A549 (cell line): ENCODE measurements at regions not wholly inside any gene's neighbourhood (a gene's known extent, or its start where the extent isn't known, plus 50 kb on each side); places are given as distances from the start of the nearest gene placed in this dataset.
"Not testable (repeated sequence)": the region's sequence is repeated elsewhere in the genome, so short reads cannot be mapped to it uniquely, and the experiment has no call there.

Experiments used
- ATAC-seq, 2 experiments: fragments of 200-7000 bp in 1 of 2; fragments of >200 bp in 1 of 2; cut with Nextera tagmentation in 1 of 2; cut with Tn5 transposase in 1 of 2; 3 replicates each; pipeline versions ENCODE4 v1.8.0 to v1.9.1; 2018 to 2020; ENCODE audit warnings: mild to moderate bottlenecking in 1 of 2, moderate library complexity in 1 of 2
- CTCF ChIA-PET: fragments of 300-600 bp; sonication (Branson Sonifier 250); formaldehyde crosslinking; extraction: SDS; loops from one replicate; lab custom pipeline; 2021; ENCODE audit warnings: antibody characterized with exemption, inconsistent platforms; lab: Yijun Ruan, JAX
- POLR2A ChIA-PET: fragments of 350-600 bp; formaldehyde crosslinking; extraction: SDS; loops from one replicate; lab custom pipeline; 2021; ENCODE audit warnings: antibody characterized with exemption, inconsistent platforms; lab: Yijun Ruan, JAX
- DNase-seq, 2 experiments: peaks; one replicate each; pipeline versions ENCODE4 v3.0.0 to v3.0.0-alpha.2; 2011 to 2016; ENCODE audit warnings: low read depth in 1 of 2, low spot score in 1 of 2
- FAIRE-seq: peaks from 2 replicates; lab custom pipeline; 2011; peaks lifted over from hg19 to GRCh38; lab: Jason Lieb, UNC
- H3K27ac ChIP-seq, 2 experiments: fragments of >200 bp; sonication (Bioruptor Twin); formaldehyde crosslinking; 3 replicates each; pipeline ENCODE4 v1.5.1; 2016 to 2017
- H3K4me1 ChIP-seq: fragments of >200 bp; sonication (Bioruptor Twin); formaldehyde crosslinking; 3 replicates; pipeline ENCODE4 v1.6.1; 2016
- H3K4me2 ChIP-seq: fragments of >200 bp; sonication (Bioruptor Twin); formaldehyde crosslinking; 3 replicates; pipeline ENCODE4 v1.6.1; 2016
- H3K4me3 ChIP-seq: fragments of >200 bp; sonication (Bioruptor Twin); formaldehyde crosslinking; 3 replicates; pipeline ENCODE4 v1.5.1; 2016
- H3K9me3 ChIP-seq: fragments of >200 bp; sonication (Bioruptor Twin); formaldehyde crosslinking; 3 replicates; pipeline ENCODE4 v1.6.1; 2016
- CBX2 ChIP-seq: fragments of 200-600 bp; sonication (generic); IDR thresholded peaks from 2 replicates; pipeline ENCODE4 v1.6.1; 2016; ENCODE audit warnings: low read depth, mild to moderate bottlenecking, borderline replicate concordance
- CEBPB ChIP-seq, 2 experiments: fragments of >200 bp in 1 of 2; sonication (Bioruptor Twin) in 1 of 2; formaldehyde crosslinking in 1 of 2; IDR thresholded peaks; 2 replicates each; pipeline ENCODE4 v1.6.1; 2012 to 2016
- CHD2 ChIP-seq: fragments of 150-350 bp; IDR thresholded peaks from 2 replicates; pipeline ENCODE4 v1.6.1; 2014; ENCODE audit warnings: low read length; ENCODE audit not compliant: partially characterized antibody
- CHD4 ChIP-seq: fragments of 200-600 bp; sonication (generic); IDR thresholded peaks from 2 replicates; pipeline ENCODE4 v1.6.1; 2016; ENCODE audit warnings: antibody characterized with exemption, mild to moderate bottlenecking, borderline replicate concordance
- EHF ChIP-seq: fragments of 250-450 bp; sonication (Bioruptor Pico); IDR thresholded peaks from 2 replicates; pipeline ENCODE4 v1.5.0; 2020; ENCODE audit warnings: mild to moderate bottlenecking
- GATA3 ChIP-seq: IDR thresholded peaks from 2 replicates; pipeline ENCODE4 v1.6.1; 2012; ENCODE audit warnings: borderline replicate concordance
- HDAC2 ChIP-seq: fragments of 200-600 bp; sonication (generic); IDR thresholded peaks from 2 replicates; pipeline ENCODE4 v1.6.1; 2016
- HEYL ChIP-seq: fragments of 250-450 bp; sonication (Bioruptor Pico); IDR thresholded peaks from 2 replicates; pipeline ENCODE4 v1.8.0; 2021; ENCODE audit warnings: mild to moderate bottlenecking, moderate library complexity
- HMGXB4 ChIP-seq: fragments of 250-450 bp; sonication (Bioruptor Pico); IDR thresholded peaks from 2 replicates; pipeline ENCODE4 v1.5.0; 2021; ENCODE audit warnings: mild to moderate bottlenecking, moderate library complexity, borderline replicate concordance
- HOXB13 ChIP-seq: fragments of 250-450 bp; sonication (Bioruptor Pico); IDR thresholded peaks from 2 replicates; pipeline ENCODE4 v1.5.0; 2020; ENCODE audit warnings: low read depth, mild to moderate bottlenecking, moderate library complexity
- KDM5A ChIP-seq: fragments of 200-600 bp; sonication (generic); IDR thresholded peaks from 2 replicates; pipeline ENCODE4 v1.6.1; 2016; ENCODE audit warnings: antibody characterized with exemption, mild to moderate bottlenecking
- MAFK ChIP-seq: fragments of 450-650 bp; IDR thresholded peaks from 2 replicates; pipeline ENCODE4 v1.6.1; 2014; ENCODE audit not compliant: partially characterized antibody
- MAX ChIP-seq: IDR thresholded peaks from 2 replicates; pipeline ENCODE4 v1.6.1; 2012
- MAZ ChIP-seq: fragments of 150-350 bp; IDR thresholded peaks from 2 replicates; pipeline ENCODE4 v1.6.1; 2014; ENCODE audit warnings: antibody characterized with exemption, low read depth, low read length, borderline replicate concordance
- MYC ChIP-seq: IDR thresholded peaks from 2 replicates; pipeline ENCODE4 v1.6.1; 2012; ENCODE audit warnings: mild to moderate bottlenecking, inconsistent platforms, low read length, improper control_type of control experiment, borderline replicate concordance
- POLR2AphosphoS2 ChIP-seq: conservative IDR thresholded peaks from 2 replicates; pipeline ENCODE4 v1.6.1; 2012; ENCODE audit warnings: low read length, improper control_type of control experiment, inconsistent platforms
- RAD21 ChIP-seq, 2 experiments: fragments of >200 bp in 1 of 2; sonication (Bioruptor Twin) in 1 of 2; formaldehyde crosslinking in 1 of 2; IDR thresholded peaks in 1 of 2; conservative IDR thresholded peaks in 1 of 2; 2 replicates in 1 of 2; 3 replicates in 1 of 2; pipeline ENCODE4 v1.6.1; 2012 to 2018; ENCODE audit warnings: inconsistent platforms in 1 of 2
- RARB ChIP-seq: fragments of 250-450 bp; sonication (Bioruptor Pico); IDR thresholded peaks from 2 replicates; pipeline ENCODE4 v1.8.0; 2021; ENCODE audit warnings: mild to moderate bottlenecking, moderate library complexity
- RCOR1 ChIP-seq: fragments of 150-350 bp; IDR thresholded peaks from 2 replicates; pipeline ENCODE4 v1.6.1; 2014; ENCODE audit warnings: antibody characterized with exemption, low read length, low read depth
- ZFP36 ChIP-seq: fragments of 450-650 bp; IDR thresholded peaks from 2 replicates; pipeline ENCODE4 v1.6.1; 2014; ENCODE audit warnings: borderline replicate concordance; ENCODE audit not compliant: partially characterized antibody
- ZNF302 ChIP-seq: fragments of 250-450 bp; sonication (Bioruptor Pico); IDR thresholded peaks from 2 replicates; pipeline ENCODE4 v1.9.0; 2021; ENCODE audit warnings: inconsistent platforms, mild to moderate bottlenecking, moderate library complexity
- WGBS: methylation state at CpG from one replicate; pipeline ENCODE4 v1.1.6; 2017; ENCODE audit errors: missing lambda C conversion rate; 5-methylcytosine and 5-hydroxymethylcytosine counted together
- TF ChIP-seq, protein P1 (sequence below): fragments of >200 bp; sonication (Bioruptor Twin); formaldehyde crosslinking; IDR thresholded peaks from 2 replicates; pipeline ENCODE4 v1.6.1; 2016
- TF ChIP-seq, protein P2 (sequence below): fragments of 200-600 bp; sonication (generic); IDR thresholded peaks from 2 replicates; pipeline ENCODE4 v1.6.1; 2016; ENCODE audit warnings: antibody characterized with exemption, mild to moderate bottlenecking, moderate library complexity
- TF ChIP-seq, protein P3 (sequence below): fragments of 250-450 bp; sonication (Bioruptor Pico); IDR thresholded peaks from 2 replicates; pipeline ENCODE4 v1.5.0; 2020; ENCODE audit warnings: low read depth, mild to moderate bottlenecking, moderate library complexity

GRCh38 chr5:6286404-6286803 lies 91.9 kb downstream of the MED10 start:
- no peak overlapping the region for H3K4me2 ChIP-seq
- H3K4me1 ChIP-seq = no peaks in the 10 kb centered on the region
- no peaks in the 10 kb centered on the region; the same call in 2 of the 3 replicates for H3K9me3 ChIP-seq
- CTCF ChIA-PET = no interaction called here
- DNase-seq (no peak), FAIRE-seq (no peak), ATAC-seq (no peak)
- POLR2A ChIA-PET = no interaction called here
- H3K27ac ChIP-seq = no peak overlapping the region
- no peak overlapping the region for H3K4me3 ChIP-seq
- TF ChIP-seq POLR2AphosphoS2 (no peak), MAZ (no peak), MYC (no peak), MAX (no peak), ZNF302 (CRISPR knock-in tag) (no peak), CBX2 (no peak), CHD2 (no peak), RCOR1 (no peak), MAFK (no peak), HDAC2 (no peak), HMGXB4 (CRISPR knock-in tag) (no peak), CEBPB (IDR thresholded peaks at IDR 0.05) (no peak), HOXB13 (no peak), EHF (CRISPR knock-in tag) (no peak), RAD21 (conservative IDR thresholded peaks at IDR 0.05 in 1 of 2, IDR thresholded peaks at IDR 0.05 in 1 of 2) (no peak), CHD4 (no peak)
- TF ChIP-seq, protein P1, sequence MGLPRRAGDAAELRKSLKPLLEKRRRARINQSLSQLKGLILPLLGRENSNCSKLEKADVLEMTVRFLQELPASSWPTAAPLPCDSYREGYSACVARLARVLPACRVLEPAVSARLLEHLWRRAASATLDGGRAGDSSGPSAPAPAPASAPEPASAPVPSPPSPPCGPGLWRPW = no peak
- 69% methylated on average over 7 of the region's 7 CpGs for WGBS

DNA sequence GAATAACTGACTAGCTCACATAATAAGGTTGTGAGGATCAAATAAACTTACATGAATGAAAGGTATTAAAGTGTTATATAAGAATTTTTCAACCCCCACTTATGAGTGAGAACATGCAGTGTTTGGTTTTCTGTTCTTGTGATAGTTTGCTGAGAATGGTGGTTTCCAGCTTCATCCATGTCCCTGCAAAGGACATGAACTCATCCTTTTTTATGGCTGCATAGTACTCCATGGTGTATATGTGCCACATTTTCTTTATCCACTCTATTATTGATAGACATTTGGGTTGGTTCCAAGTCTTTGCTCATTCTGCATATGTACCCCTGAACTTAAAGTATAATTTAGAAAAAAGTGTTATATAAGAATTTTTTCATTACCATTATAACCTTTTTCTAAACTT lies 93.9 kb downstream of the MED10 start:
- ATAC-seq, CTCF ChIA-PET, POLR2A ChIA-PET, H3K4me1 ChIP-seq, H3K4me2 ChIP-seq, H3K27ac ChIP-seq, DNase-seq, H3K9me3 ChIP-seq, H3K4me3 ChIP-seq, FAIRE-seq: not testable (repeated sequence)

- no peak overlapping the region for H3K4me3 ChIP-seq
- whole genome bisulfite sequencing = 3% methylated on average over 1 of the region's 1 CpG
- no peaks in the 10 kb centered on the region; the same call in 2 of the 3 replicates for H3K9me3 ChIP-seq
- H3K27ac ChIP-seq = no peak overlapping the region
- ATAC-seq (no peak), FAIRE-seq (no peak), DNase-seq (no peak)
- H3K4me1 ChIP-seq = no peaks in the 10 kb centered on the region
- ChIA-PET POLR2A (no interaction called here), CTCF (interaction anchor here (0.6 kb wide), 2 partner anchors 20 to 34 kb away, joined by 3 read pairs; no protein-coding TSS in a partner anchor)
- peak; percentile 51 for TF ChIP-seq MAFK
- TF ChIP-seq KDM5A = no peak
- no peak overlapping the region for H3K4me2 ChIP-seq
Measured at GRCh38 chr5:6282352-6282751, 96.0 kb downstream of the MED10 start.

DNA sequence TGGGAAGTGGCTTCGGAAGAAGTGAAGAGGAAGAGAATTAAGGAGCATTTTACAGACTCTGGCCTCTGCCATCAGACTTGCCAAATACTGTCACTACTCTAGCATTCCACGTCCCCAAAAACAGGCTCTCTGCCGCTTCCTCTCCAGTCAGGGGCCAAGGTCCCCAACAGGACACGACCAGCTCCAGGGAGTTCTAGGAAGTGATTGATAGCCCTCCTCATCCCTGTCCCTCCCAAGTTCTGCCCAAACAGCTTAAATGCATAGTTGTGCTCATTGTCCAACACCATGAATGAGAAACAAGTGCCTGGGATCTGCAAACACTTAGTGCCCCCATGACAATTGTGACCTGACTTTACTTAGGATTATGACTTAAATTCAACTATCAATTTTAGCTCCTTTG lies 96.5 kb downstream of the MED10 start:
- ATAC-seq (no peak), DNase-seq (no peak), FAIRE-seq (no peak)
- ChIA-PET POLR2A (no interaction called here), CTCF (interaction anchor here (1.0 kb wide), 1 partner anchor 153 kb away, joined by 3 read pairs; no protein-coding TSS in a partner anchor)
- 25% methylated on average over 4 of the region's 4 CpGs for WGBS
- Histone ChIP-seq H3K4me2 (peak overlapping the region; percentile 49), H3K4me1 (no peaks in the 10 kb centered on the region), H3K4me3 (peak overlapping the region; percentile 13; the same call in 1 of the 3 replicates), H3K9me3 (no peaks in the 10 kb centered on the region; the same call in 2 of the 3 replicates), H3K27ac (no peak overlapping the region)
- TF ChIP-seq GATA3 (no peak), MAX (no peak), RARB (no peak), HEYL (CRISPR knock-in tag) (no peak), ZFP36 (no peak)
- TF ChIP-seq, protein P2, sequence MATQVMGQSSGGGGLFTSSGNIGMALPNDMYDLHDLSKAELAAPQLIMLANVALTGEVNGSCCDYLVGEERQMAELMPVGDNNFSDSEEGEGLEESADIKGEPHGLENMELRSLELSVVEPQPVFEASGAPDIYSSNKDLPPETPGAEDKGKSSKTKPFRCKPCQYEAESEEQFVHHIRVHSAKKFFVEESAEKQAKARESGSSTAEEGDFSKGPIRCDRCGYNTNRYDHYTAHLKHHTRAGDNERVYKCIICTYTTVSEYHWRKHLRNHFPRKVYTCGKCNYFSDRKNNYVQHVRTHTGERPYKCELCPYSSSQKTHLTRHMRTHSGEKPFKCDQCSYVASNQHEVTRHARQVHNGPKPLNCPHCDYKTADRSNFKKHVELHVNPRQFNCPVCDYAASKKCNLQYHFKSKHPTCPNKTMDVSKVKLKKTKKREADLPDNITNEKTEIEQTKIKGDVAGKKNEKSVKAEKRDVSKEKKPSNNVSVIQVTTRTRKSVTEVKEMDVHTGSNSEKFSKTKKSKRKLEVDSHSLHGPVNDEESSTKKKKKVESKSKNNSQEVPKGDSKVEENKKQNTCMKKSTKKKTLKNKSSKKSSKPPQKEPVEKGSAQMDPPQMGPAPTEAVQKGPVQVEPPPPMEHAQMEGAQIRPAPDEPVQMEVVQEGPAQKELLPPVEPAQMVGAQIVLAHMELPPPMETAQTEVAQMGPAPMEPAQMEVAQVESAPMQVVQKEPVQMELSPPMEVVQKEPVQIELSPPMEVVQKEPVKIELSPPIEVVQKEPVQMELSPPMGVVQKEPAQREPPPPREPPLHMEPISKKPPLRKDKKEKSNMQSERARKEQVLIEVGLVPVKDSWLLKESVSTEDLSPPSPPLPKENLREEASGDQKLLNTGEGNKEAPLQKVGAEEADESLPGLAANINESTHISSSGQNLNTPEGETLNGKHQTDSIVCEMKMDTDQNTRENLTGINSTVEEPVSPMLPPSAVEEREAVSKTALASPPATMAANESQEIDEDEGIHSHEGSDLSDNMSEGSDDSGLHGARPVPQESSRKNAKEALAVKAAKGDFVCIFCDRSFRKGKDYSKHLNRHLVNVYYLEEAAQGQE = no peak
- TF ChIP-seq, protein P1 = no peak
- TF ChIP-seq, protein P3, sequence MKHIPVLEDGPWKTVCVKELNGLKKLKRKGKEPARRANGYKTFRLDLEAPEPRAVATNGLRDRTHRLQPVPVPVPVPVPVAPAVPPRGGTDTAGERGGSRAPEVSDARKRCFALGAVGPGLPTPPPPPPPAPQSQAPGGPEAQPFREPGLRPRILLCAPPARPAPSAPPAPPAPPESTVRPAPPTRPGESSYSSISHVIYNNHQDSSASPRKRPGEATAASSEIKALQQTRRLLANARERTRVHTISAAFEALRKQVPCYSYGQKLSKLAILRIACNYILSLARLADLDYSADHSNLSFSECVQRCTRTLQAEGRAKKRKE (CRISPR knock-in tag) = no peak
